Left lung (tissue), 4 donors: ENCODE measurements at regions not wholly inside any gene's neighbourhood (a gene's known extent, or its start where the extent isn't known, plus 50 kb on each side); places are given as distances from the start of the nearest gene placed in this dataset.
A peak's percentile ranks its signal among the peaks of the same experiment; 100 is the strongest.

ENCODE experiments used
- ATAC-seq: fragments of 200-7000 bp; cut with Tn5 transposase; one replicate; pipeline ENCODE4 v1.9.1; 2020; ENCODE audit warnings: moderate library complexity
- DNase-seq, 4 donors: peaks; one replicate each; pipeline ENCODE4 v3.0.0-alpha.2; 2013 to 2020
- H3K27ac ChIP-seq, 2 donors: fragments of 200-600 bp; sonication (generic) in 1 of 2; one replicate each; pipeline versions ENCODE4 v1.5.0 to v1.8.0; 2020 to 2021
- H3K27me3 ChIP-seq, 2 donors: fragments of 200-600 bp; sonication (generic) in 1 of 2; one replicate each; pipeline versions ENCODE4 v1.5.0 to v1.8.0; 2020 to 2021
- H3K36me3 ChIP-seq, 2 donors: fragments of 200-600 bp; sonication (generic) in 1 of 2; one replicate each; pipeline versions ENCODE4 v1.5.0 to v1.8.0; 2020 to 2021
- H3K4me1 ChIP-seq, 2 donors: fragments of 200-600 bp; one replicate each; pipeline ENCODE4 v1.8.0; 2021
- H3K4me3 ChIP-seq, 2 donors: fragments of 200-600 bp; sonication (generic) in 1 of 2; one replicate each; pipeline versions ENCODE4 v1.5.0 to v1.8.0; 2020 to 2021; ENCODE audit warnings: mild to moderate bottlenecking in 1 of 2
- H3K9me3 ChIP-seq, 2 donors: fragments of 200-600 bp; sonication (generic) in 1 of 2; one replicate each; pipeline versions ENCODE4 v1.5.0 to v1.8.0; 2020 to 2021
- intact Hi-C, 2 donors: fragments of 100-400 bp; cut with DNase I; formaldehyde crosslinking; loops; one replicate each; pipeline versions ENCODE4 v1.11.2 to v1.14.2; 2022
- TF ChIP-seq, protein P1 (sequence below), 2 donors: fragments of 200-600 bp; sonication (generic) in 1 of 2; IDR thresholded peaks; one replicate each; pipeline versions ENCODE4 v1.5.0 to v1.8.0; 2021; ENCODE audit warnings: antibody characterized with exemption in 2 of 2
- donor health status: DM: no; HTN: yes; CAD: no.
- donor health status: DM: no; HTN: no; CAD: no.

- H3K4me1 ChIP-seq = no peaks in the 10 kb centered on the region
- H3K36me3 ChIP-seq = no peaks in the 10 kb centered on the region
- no peak overlapping the region for H3K4me3 ChIP-seq
- H3K27me3 ChIP-seq = no peaks in the 10 kb centered on the region
- intact Hi-C loops = no loop called here
- TF ChIP-seq, protein P1, sequence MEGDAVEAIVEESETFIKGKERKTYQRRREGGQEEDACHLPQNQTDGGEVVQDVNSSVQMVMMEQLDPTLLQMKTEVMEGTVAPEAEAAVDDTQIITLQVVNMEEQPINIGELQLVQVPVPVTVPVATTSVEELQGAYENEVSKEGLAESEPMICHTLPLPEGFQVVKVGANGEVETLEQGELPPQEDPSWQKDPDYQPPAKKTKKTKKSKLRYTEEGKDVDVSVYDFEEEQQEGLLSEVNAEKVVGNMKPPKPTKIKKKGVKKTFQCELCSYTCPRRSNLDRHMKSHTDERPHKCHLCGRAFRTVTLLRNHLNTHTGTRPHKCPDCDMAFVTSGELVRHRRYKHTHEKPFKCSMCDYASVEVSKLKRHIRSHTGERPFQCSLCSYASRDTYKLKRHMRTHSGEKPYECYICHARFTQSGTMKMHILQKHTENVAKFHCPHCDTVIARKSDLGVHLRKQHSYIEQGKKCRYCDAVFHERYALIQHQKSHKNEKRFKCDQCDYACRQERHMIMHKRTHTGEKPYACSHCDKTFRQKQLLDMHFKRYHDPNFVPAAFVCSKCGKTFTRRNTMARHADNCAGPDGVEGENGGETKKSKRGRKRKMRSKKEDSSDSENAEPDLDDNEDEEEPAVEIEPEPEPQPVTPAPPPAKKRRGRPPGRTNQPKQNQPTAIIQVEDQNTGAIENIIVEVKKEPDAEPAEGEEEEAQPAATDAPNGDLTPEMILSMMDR (IDR thresholded peaks at IDR 0.05) = no peak
- ATAC-seq (peak; percentile 49), DNase-seq (no peak)
- no peak overlapping the region for H3K27ac ChIP-seq
- H3K9me3 ChIP-seq = peaks cover 0 to 28% of the 10 kb centered on the region in 2 donors
Measured at GRCh38 chr10:121002586-121003205, 151.5 kb downstream of the WDR11 start.

GRCh38 chr10:121005948-121006587 lies 154.9 kb downstream of the WDR11 start:
- intact Hi-C loops = no loop called here
- no peaks in the 10 kb centered on the region for H3K36me3 ChIP-seq
- no peak overlapping the region for H3K27ac ChIP-seq
- ATAC-seq = no peak
- no peak for DNase-seq
- peaks cover 0 to 30% of the 10 kb centered on the region in 2 donors for H3K9me3 ChIP-seq
- no peaks in the 10 kb centered on the region for H3K27me3 ChIP-seq
- H3K4me1 ChIP-seq = no peaks in the 10 kb centered on the region
- no peak overlapping the region for H3K4me3 ChIP-seq
- TF ChIP-seq, protein P1 (IDR thresholded peaks at IDR 0.05) = no peak

- H3K27ac ChIP-seq = no peak overlapping the region
- no peaks in the 10 kb centered on the region for H3K27me3 ChIP-seq
- DNase-seq = no peak
- peak; percentile 90 for ATAC-seq
- TF ChIP-seq, protein P1 (IDR thresholded peaks at IDR 0.05) = no peak
- H3K4me3 ChIP-seq = no peak overlapping the region
- peaks cover 0 to 34% of the 10 kb centered on the region in 2 donors for H3K9me3 ChIP-seq
- intact Hi-C loops = no loop called here
- no peaks in the 10 kb centered on the region for H3K4me1 ChIP-seq
- no peaks in the 10 kb centered on the region for H3K36me3 ChIP-seq
Measured at GRCh38 chr10:121007264-121007663, 156.1 kb downstream of the WDR11 start.

DNA sequence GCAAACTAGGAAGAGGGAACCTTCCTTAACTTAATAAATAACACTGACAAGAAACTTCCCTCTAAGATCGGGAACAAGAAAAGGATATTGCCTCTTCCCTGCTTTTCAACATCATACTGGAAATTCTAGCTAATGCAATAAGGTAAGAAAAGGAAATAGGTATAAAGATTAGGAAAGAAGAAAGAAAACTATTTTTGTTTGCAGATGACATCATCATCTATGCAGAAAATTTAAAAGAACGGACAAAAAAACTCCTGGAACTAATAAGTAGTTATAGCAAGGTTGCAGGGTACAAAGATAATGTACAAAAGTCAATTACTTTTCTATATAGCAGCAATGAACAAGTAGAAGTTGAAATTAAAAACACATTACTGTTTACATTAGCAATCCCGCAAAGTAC lies 164.8 kb downstream of the WDR11 start:
- no peak for DNase-seq
- H3K27me3 ChIP-seq = no peaks in the 10 kb centered on the region
- H3K4me1 ChIP-seq = no peaks in the 10 kb centered on the region
- intact Hi-C loops = no loop called here
- H3K36me3 ChIP-seq = no peaks in the 10 kb centered on the region
- H3K27ac ChIP-seq = no peak overlapping the region
- TF ChIP-seq, protein P1 (IDR thresholded peaks at IDR 0.05) = no peak
- no peak for ATAC-seq
- peaks cover 0 to 12% of the 10 kb centered on the region in 2 donors for H3K9me3 ChIP-seq
- no peak overlapping the region for H3K4me3 ChIP-seq

- peak; percentile 56 for ATAC-seq
- H3K4me1 ChIP-seq = no peaks in the 10 kb centered on the region
- no peaks in the 10 kb centered on the region for H3K36me3 ChIP-seq
- DNase-seq = peak in 1 of 4 donors; percentile 45
- H3K9me3 ChIP-seq = no peaks in the 10 kb centered on the region
- H3K27ac ChIP-seq = no peak overlapping the region
- TF ChIP-seq, protein P1 (IDR thresholded peaks at IDR 0.05) = no peak
- H3K27me3 ChIP-seq = no peaks in the 10 kb centered on the region
- intact Hi-C loops = no loop called here
- H3K4me3 ChIP-seq = no peak overlapping the region
Measured at GRCh38 chr10:121024905-121025584, 173.9 kb downstream of the WDR11 start.
